Panc1 (cell line): ENCODE measurements at regions not wholly inside any gene's neighbourhood (a gene's known extent, or its start where the extent isn't known, plus 50 kb on each side); places are given as distances from the start of the nearest gene placed in this dataset.

Experiments
- ATAC-seq: fragments of 200-7000 bp; cut with Tn5 transposase; 2 replicates; pipeline ENCODE4 v1.9.1; 2020; ENCODE audit warnings: mild to moderate bottlenecking, moderate library complexity
- BruUV-seq: library from RNA; stranded (reverse); fragments of 400-500 nt; replicated peaks from 2 replicates; lab custom pipeline; 2021; lab: Mats Ljungman, UMichigan
- CTCF ChIA-PET: fragments of 300-600 bp; sonication (Branson Sonifier 250); formaldehyde crosslinking; loops from one replicate; lab custom pipeline; 2022; ENCODE audit warnings: antibody characterized with exemption; lab: Charles Lee
- POLR2A ChIA-PET: fragments of 300-600 bp; sonication (Branson Sonifier 250); formaldehyde crosslinking; loops from one replicate; lab custom pipeline; 2022; ENCODE audit warnings: antibody characterized with exemption; lab: Charles Lee
- DNase-seq: peaks from one replicate; pipeline ENCODE4 v3.0.0-alpha.2; 2010; ENCODE audit warnings: low read depth, low spot score
- H3K27ac ChIP-seq: 2 replicates; pipeline ENCODE4 v1.5.1; 2011; ENCODE audit warnings: mild to moderate bottlenecking, low read length, inconsistent platforms
- H3K27me3 ChIP-seq: fragments of 200-500 bp; sonication (Bioruptor generic); 2 replicates; pipeline ENCODE4 v1.6.0; 2014; ENCODE audit warnings: low read length, inconsistent platforms; ENCODE audit not compliant: control insufficient read depth, insufficient read depth
- H3K36me3 ChIP-seq: fragments of 200-500 bp; sonication (Bioruptor generic); 2 replicates; pipeline ENCODE4 v1.5.1; 2014; ENCODE audit warnings: inconsistent platforms, mild to moderate bottlenecking, low read length, moderate library complexity; ENCODE audit not compliant: control insufficient read depth, insufficient read depth
- H3K4me1 ChIP-seq: 2 replicates; pipeline ENCODE4 v1.5.1; 2011; ENCODE audit warnings: inconsistent platforms, mild to moderate bottlenecking, low read length, moderate library complexity; ENCODE audit not compliant: control insufficient read depth, insufficient read depth
- H3K4me3 ChIP-seq, 2 experiments: 2 replicates each; pipeline ENCODE4 v1.5.1; 2011 to 2012; ENCODE audit warnings: low read depth in 2 of 2, low read length in 2 of 2, mild to moderate bottlenecking in 2 of 2, inconsistent platforms in 1 of 2, moderate library complexity in 1 of 2
- H3K9me3 ChIP-seq: fragments of 200-500 bp; sonication (Bioruptor generic); 2 replicates; pipeline ENCODE4 v1.5.1; 2014; ENCODE audit warnings: low read depth, mild to moderate bottlenecking, inconsistent platforms, low read length, moderate library complexity; ENCODE audit not compliant: control insufficient read depth, insufficient read depth
- POLR2AphosphoS5 ChIP-seq: IDR thresholded peaks from 2 replicates; pipeline ENCODE4 v1.6.1; 2012; ENCODE audit warnings: mild to moderate bottlenecking, low read depth, low read length, moderate library complexity
- SIN3A ChIP-seq: IDR thresholded peaks from 2 replicates; pipeline ENCODE4 v1.6.1; 2012; ENCODE audit warnings: low read depth, mild to moderate bottlenecking, low read length, moderate library complexity, borderline replicate concordance; ENCODE audit not compliant: insufficient read depth
- TCF7L2 ChIP-seq: IDR thresholded peaks from 2 replicates; pipeline ENCODE4 v1.6.1; 2011; ENCODE audit warnings: mild to moderate bottlenecking, low read depth, low read length, inconsistent platforms
- in situ Hi-C: cut with HindIII; loops from 2 replicates; pipeline ENCODE4 v1.10.0; 2016; ENCODE audit warnings: low sequenced_read_pairs, low pct_unique_long_range_greater_than_20kb
- intact Hi-C: fragments of 100-400 bp; cut with micrococcal nuclease; formaldehyde crosslinking; loops from one replicate; pipeline ENCODE4 v1.10.0; 2022; ENCODE audit not compliant: unreplicated experiment
- TF ChIP-seq, protein P1 (sequence below), 2 experiments: IDR thresholded peaks; 2 replicates each; pipeline ENCODE4 v1.6.1; 2011 to 2012; ENCODE audit warnings: low read depth in 2 of 2, control low read depth in 1 of 2, low read length in 1 of 2, mild to moderate bottlenecking in 1 of 2, moderate library complexity in 1 of 2; ENCODE audit not compliant: insufficient read depth in 1 of 2
- TF ChIP-seq, protein P2 (sequence below): fragments of 450-650 bp; IDR thresholded peaks from 2 replicates; pipeline ENCODE4 v1.5.1; 2017; ENCODE audit warnings: mild to moderate bottlenecking

DNA sequence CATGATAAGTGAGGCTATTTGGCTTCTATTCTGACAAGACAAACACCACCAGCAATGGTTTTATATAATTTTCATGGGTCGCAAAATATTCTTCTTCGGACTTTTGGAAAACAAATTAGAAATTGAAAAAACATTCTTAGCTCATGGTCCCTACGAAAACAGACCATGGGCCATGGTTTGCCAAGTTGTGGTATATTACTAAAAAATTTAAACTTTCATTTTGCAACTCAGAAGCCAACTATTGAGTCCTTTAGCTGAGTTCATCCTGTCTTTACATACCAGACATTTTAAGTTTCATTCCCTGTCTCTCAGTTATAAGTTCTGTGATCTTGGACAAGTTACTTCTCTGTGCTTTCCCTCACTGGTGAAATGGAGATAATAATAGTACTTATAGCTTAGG lies 198.1 kb downstream of the CSNK1G3 start:
- no peaks in the 10 kb centered on the region for H3K36me3 ChIP-seq
- peaks cover 21% of the 10 kb centered on the region; the same call in 1 of the 2 replicates for H3K9me3 ChIP-seq
- ATAC-seq (no peak), DNase-seq (no peak)
- H3K4me1 ChIP-seq = no peaks in the 10 kb centered on the region
- no peak overlapping the region for H3K27ac ChIP-seq
- ChIA-PET CTCF (no interaction called here), POLR2A (interaction anchor here (1.0 kb wide), 1 partner anchor 11 kb away, joined by 3 read pairs; no protein-coding TSS in a partner anchor)
- intact Hi-C loops (no loop called here), in situ Hi-C loops (no loop called here)
- no TSS peak for BruUV-seq
- no peak for TF ChIP-seq SIN3A
- TF ChIP-seq TCF7L2 = no peak
- TF ChIP-seq, protein P1, sequence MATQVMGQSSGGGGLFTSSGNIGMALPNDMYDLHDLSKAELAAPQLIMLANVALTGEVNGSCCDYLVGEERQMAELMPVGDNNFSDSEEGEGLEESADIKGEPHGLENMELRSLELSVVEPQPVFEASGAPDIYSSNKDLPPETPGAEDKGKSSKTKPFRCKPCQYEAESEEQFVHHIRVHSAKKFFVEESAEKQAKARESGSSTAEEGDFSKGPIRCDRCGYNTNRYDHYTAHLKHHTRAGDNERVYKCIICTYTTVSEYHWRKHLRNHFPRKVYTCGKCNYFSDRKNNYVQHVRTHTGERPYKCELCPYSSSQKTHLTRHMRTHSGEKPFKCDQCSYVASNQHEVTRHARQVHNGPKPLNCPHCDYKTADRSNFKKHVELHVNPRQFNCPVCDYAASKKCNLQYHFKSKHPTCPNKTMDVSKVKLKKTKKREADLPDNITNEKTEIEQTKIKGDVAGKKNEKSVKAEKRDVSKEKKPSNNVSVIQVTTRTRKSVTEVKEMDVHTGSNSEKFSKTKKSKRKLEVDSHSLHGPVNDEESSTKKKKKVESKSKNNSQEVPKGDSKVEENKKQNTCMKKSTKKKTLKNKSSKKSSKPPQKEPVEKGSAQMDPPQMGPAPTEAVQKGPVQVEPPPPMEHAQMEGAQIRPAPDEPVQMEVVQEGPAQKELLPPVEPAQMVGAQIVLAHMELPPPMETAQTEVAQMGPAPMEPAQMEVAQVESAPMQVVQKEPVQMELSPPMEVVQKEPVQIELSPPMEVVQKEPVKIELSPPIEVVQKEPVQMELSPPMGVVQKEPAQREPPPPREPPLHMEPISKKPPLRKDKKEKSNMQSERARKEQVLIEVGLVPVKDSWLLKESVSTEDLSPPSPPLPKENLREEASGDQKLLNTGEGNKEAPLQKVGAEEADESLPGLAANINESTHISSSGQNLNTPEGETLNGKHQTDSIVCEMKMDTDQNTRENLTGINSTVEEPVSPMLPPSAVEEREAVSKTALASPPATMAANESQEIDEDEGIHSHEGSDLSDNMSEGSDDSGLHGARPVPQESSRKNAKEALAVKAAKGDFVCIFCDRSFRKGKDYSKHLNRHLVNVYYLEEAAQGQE (IDR thresholded peaks at IDR 0.05; ENCODE audit: insufficient read depth in 1 of 2, low read depth in 2 of 2, low read length in 1 of 2) = no peak
- TF ChIP-seq, protein P2, sequence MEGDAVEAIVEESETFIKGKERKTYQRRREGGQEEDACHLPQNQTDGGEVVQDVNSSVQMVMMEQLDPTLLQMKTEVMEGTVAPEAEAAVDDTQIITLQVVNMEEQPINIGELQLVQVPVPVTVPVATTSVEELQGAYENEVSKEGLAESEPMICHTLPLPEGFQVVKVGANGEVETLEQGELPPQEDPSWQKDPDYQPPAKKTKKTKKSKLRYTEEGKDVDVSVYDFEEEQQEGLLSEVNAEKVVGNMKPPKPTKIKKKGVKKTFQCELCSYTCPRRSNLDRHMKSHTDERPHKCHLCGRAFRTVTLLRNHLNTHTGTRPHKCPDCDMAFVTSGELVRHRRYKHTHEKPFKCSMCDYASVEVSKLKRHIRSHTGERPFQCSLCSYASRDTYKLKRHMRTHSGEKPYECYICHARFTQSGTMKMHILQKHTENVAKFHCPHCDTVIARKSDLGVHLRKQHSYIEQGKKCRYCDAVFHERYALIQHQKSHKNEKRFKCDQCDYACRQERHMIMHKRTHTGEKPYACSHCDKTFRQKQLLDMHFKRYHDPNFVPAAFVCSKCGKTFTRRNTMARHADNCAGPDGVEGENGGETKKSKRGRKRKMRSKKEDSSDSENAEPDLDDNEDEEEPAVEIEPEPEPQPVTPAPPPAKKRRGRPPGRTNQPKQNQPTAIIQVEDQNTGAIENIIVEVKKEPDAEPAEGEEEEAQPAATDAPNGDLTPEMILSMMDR = no peak
- TF ChIP-seq POLR2AphosphoS5 = no peak
- H3K27me3 ChIP-seq = no peaks in the 10 kb centered on the region
- no peak overlapping the region for H3K4me3 ChIP-seq

DNA sequence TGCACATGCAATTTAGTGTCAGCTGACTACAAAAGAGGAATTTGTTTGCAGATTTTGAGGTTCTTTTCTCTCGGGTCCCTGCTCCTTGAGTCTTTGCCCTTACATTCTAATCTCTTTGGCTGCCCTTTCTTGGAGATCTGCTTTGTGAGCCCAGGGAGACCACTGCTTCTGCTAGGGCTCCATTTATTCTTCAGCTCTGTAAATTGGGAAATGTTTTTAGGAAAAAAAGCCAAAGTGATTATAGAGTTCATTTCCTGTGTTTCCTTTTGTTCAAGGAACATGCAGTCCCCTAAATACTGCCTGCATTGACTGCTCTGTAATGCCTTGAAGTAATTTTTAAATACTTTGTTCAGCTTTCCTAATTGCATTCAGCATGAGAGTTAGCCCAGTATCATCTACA lies 197.4 kb downstream of the CSNK1G3 start:
- Histone ChIP-seq H3K4me3 (no peak overlapping the region), H3K27ac (no peak overlapping the region), H3K36me3 (no peaks in the 10 kb centered on the region), H3K9me3 (peaks cover 21% of the 10 kb centered on the region; the same call in 1 of the 2 replicates), H3K4me1 (no peaks in the 10 kb centered on the region), H3K27me3 (no peaks in the 10 kb centered on the region)
- TF ChIP-seq SIN3A = no peak
- TF ChIP-seq, protein P1 (IDR thresholded peaks at IDR 0.05; ENCODE audit: insufficient read depth in 1 of 2, low read depth in 2 of 2, low read length in 1 of 2) = no peak
- TF ChIP-seq POLR2AphosphoS5 = no peak
- TF ChIP-seq, protein P2 = no peak
- TF ChIP-seq TCF7L2 = no peak
- POLR2A ChIA-PET = no interaction called here
- intact Hi-C loops (no loop called here), in situ Hi-C loops (no loop called here)
- no TSS peak for BruUV-seq
- DNase-seq = no peak
- CTCF ChIA-PET = interaction anchor here (0.6 kb wide), 1 partner anchor 357 kb away, joined by 3 read pairs; no protein-coding TSS in a partner anchor
- ATAC-seq = no peak
